HUDEP-2 (cell line): ENCODE measurements at regions not wholly inside any gene's neighbourhood (a gene's known extent, or its start where the extent isn't known, plus 50 kb on each side); places are given as distances from the start of the nearest gene placed in this dataset.
"Not testable (repeated sequence)": the region's sequence is repeated elsewhere in the genome, so short reads cannot be mapped to it uniquely, and the experiment has no call there.

Experiments used
- DNase-seq, 76 experiments: peaks; one replicate each; lab custom pipeline; 2025; ENCODE audit not compliant: unreplicated experiment in 76 of 76; lab: John Stamatoyannopoulos, UW

- no peak for DNase-seq
Observed at GRCh38 chr18:73691624-73692023, 456.0 kb downstream of the FBXO15 start.

- no peak for DNase-seq
Observed at GRCh38 chr18:73691118-73691517, 456.5 kb downstream of the FBXO15 start.

GRCh38 chr18:73690222-73690621 is 457.4 kb downstream of the FBXO15 start:
- no peak for DNase-seq

- DNase-seq: no peak
Observed at GRCh38 chr18:73688851-73689711, 458.6 kb downstream of the FBXO15 start.

- no peak for DNase-seq
Observed at GRCh38 chr18:73688161-73688560, 459.5 kb downstream of the FBXO15 start.

- no peak for DNase-seq
Observed at GRCh38 chr18:73684647-73685046, 463.0 kb downstream of the FBXO15 start.

- no peak for DNase-seq
Observed at GRCh38 chr18:73683409-73684238, 464.0 kb downstream of the FBXO15 start.

GRCh38 chr18:73681912-73682311 is 465.7 kb downstream of the FBXO15 start:
- no peak for DNase-seq

GRCh38 chr18:73681398-73681797 is 466.2 kb downstream of the FBXO15 start:
- DNase-seq: no peak

GRCh38 chr18:73679941-73680712 is 467.5 kb downstream of the FBXO15 start:
- DNase-seq: no peak

- DNase-seq: no peak
Observed at GRCh38 chr18:73677450-73677849, 470.2 kb downstream of the FBXO15 start.

GRCh38 chr18:73674125-73674865 is 473.3 kb downstream of the FBXO15 start:
- DNase-seq: no peak

GRCh38 chr18:73671480-73671879 is 476.2 kb downstream of the FBXO15 start:
- not testable (repeated sequence) for DNase-seq

GRCh38 chr18:73670524-73670923 is 477.1 kb downstream of the FBXO15 start:
- DNase-seq: no peak

- no peak for DNase-seq
Observed at GRCh38 chr18:73670039-73670438, 477.6 kb downstream of the FBXO15 start.

- no peak for DNase-seq
Observed at GRCh38 chr18:73669297-73669696, 478.3 kb downstream of the FBXO15 start.

- no peak for DNase-seq
Observed at GRCh38 chr18:73668051-73668450, 479.6 kb downstream of the FBXO15 start.

GRCh38 chr18:73666772-73667171 is 480.9 kb downstream of the FBXO15 start:
- DNase-seq: no peak

- DNase-seq: no peak
Observed at GRCh38 chr18:73664896-73665295, 482.7 kb downstream of the FBXO15 start.

GRCh38 chr18:73663581-73663980 is 484.1 kb downstream of the FBXO15 start:
- DNase-seq: no peak
